Gastroesophageal sphincter (tissue), 4 donors: ENCODE measurements at regions not wholly inside any gene's neighbourhood (a gene's known extent, or its start where the extent isn't known, plus 50 kb on each side); places are given as distances from the start of the nearest gene placed in this dataset.

Source experiments
- ATAC-seq: fragments of 150-250 bp; one replicate; pipeline ENCODE4 v1.9.1; 2016; ENCODE audit warnings: mild to moderate bottlenecking, moderate library complexity
- H3K27ac ChIP-seq, 4 donors: fragments of 200-600 bp; sonication (generic) in 3 of 4; 1 replicate in 3 of 4; 2 replicates in 1 of 4; pipeline ENCODE4 v1.5.1; 2016 to 2019
- H3K27me3 ChIP-seq: fragments of 200-600 bp; sonication (generic); one replicate; pipeline ENCODE4 v1.5.1; 2019
- H3K36me3 ChIP-seq, 2 donors: fragments of 200-600 bp; sonication (generic); one replicate each; pipeline ENCODE4 v1.5.1; 2019; ENCODE audit warnings: control low read depth in 1 of 2
- H3K4me1 ChIP-seq, 3 donors: fragments of 200-600 bp; sonication (generic); 1 replicate in 2 of 3; 2 replicates in 1 of 3; pipeline ENCODE4 v1.5.1; 2016 to 2019; ENCODE audit warnings: control low read depth in 2 of 3
- H3K4me3 ChIP-seq, 2 donors: fragments of 200-600 bp; sonication (generic); one replicate each; pipeline ENCODE4 v1.5.1; 2019; ENCODE audit warnings: mild to moderate bottlenecking in 1 of 2, moderate library complexity in 1 of 2
- H3K9me3 ChIP-seq, 3 donors: fragments of 200-600 bp; sonication (generic); one replicate each; pipeline ENCODE4 v1.5.1; 2017 to 2019; ENCODE audit warnings: control low read depth in 2 of 3
- CTCF ChIP-seq, 4 experiments: fragments of 200-600 bp in 2 of 4; fragments of 450-650 bp in 2 of 4; sonication (generic) in 1 of 4; IDR thresholded peaks; one replicate each; pipeline ENCODE4 v1.5.1; 2017 to 2019; ENCODE audit warnings: antibody characterized with exemption in 4 of 4, mild to moderate bottlenecking in 2 of 4, moderate library complexity in 2 of 4
- EP300 ChIP-seq: sonication (generic); formaldehyde crosslinking; IDR thresholded peaks from one replicate; pipeline ENCODE4 v1.6.1; 2017; ENCODE audit warnings: antibody characterized with exemption, mild to moderate bottlenecking
- POLR2A ChIP-seq, 2 donors: fragments of 450-650 bp; IDR thresholded peaks; one replicate each; pipeline ENCODE4 v1.6.1; 2017; ENCODE audit warnings: antibody characterized with exemption in 2 of 2, mild to moderate bottlenecking in 2 of 2, moderate library complexity in 1 of 2
- POLR2AphosphoS5 ChIP-seq: sonication (generic); formaldehyde crosslinking; IDR thresholded peaks from one replicate; pipeline ENCODE4 v1.6.1; 2017; ENCODE audit warnings: antibody characterized with exemption
- WGBS, 2 donors: methylation state at CpG; one replicate each; pipeline ENCODE4 v1.1.5; 2018; ENCODE audit warnings: low coverage in 1 of 2; 5-methylcytosine and 5-hydroxymethylcytosine counted together

GRCh38 chr2:67267241-67267640 is 129.9 kb upstream of the ETAA1 start:
- Histone ChIP-seq H3K9me3 (no peaks in the 10 kb centered on the region), H3K36me3 (no peaks in the 10 kb centered on the region), H3K27me3 (no peaks in the 10 kb centered on the region), H3K4me1 (no peaks in the 10 kb centered on the region), H3K4me3 (no peak overlapping the region), H3K27ac (no peak overlapping the region)
- no peak for ATAC-seq
- TF ChIP-seq POLR2AphosphoS5 (no peak), POLR2A (IDR thresholded peaks at IDR 0.05) (no peak)
- WGBS, 2 donors: 93% methylated on average over 5 of the region's 5 CpGs; no CpG with 5 or more reads in 1 of the 2 donors

GRCh38 chr2:67268797-67269196 is 128.3 kb upstream of the ETAA1 start:
- H3K27me3 ChIP-seq: no peaks in the 10 kb centered on the region
- ATAC-seq: no peak
- 77 to 100% methylated on average over 2 of the region's 2 CpGs for WGBS, 2 donors
- no peak overlapping the region for H3K4me3 ChIP-seq
- no peaks in the 10 kb centered on the region for H3K4me1 ChIP-seq
- H3K27ac ChIP-seq: no peak overlapping the region
- TF ChIP-seq EP300: no peak
- no peak for TF ChIP-seq CTCF (IDR thresholded peaks at IDR 0.05)
- TF ChIP-seq POLR2A (IDR thresholded peaks at IDR 0.05): no peak
- no peak for TF ChIP-seq POLR2AphosphoS5
- H3K36me3 ChIP-seq: no peaks in the 10 kb centered on the region
- H3K9me3 ChIP-seq: no peaks in the 10 kb centered on the region

- 91 to 95% methylated on average over 3 to 4 of the region's 4 CpGs for WGBS, 2 donors
- no peaks in the 10 kb centered on the region for H3K9me3 ChIP-seq
- no peaks in the 10 kb centered on the region for H3K36me3 ChIP-seq
- TF ChIP-seq CTCF (IDR thresholded peaks at IDR 0.05) (no peak), POLR2AphosphoS5 (no peak), EP300 (no peak), POLR2A (IDR thresholded peaks at IDR 0.05) (no peak)
- H3K4me1 ChIP-seq: no peaks in the 10 kb centered on the region
- no peaks in the 10 kb centered on the region for H3K27me3 ChIP-seq
- no peak for ATAC-seq
- no peak overlapping the region for H3K27ac ChIP-seq
- H3K4me3 ChIP-seq: no peak overlapping the region
Observed at GRCh38 chr2:67272195-67272594, 124.9 kb upstream of the ETAA1 start.

- no peak overlapping the region for H3K4me3 ChIP-seq
- no peak for ATAC-seq
- no peaks in the 10 kb centered on the region for H3K27me3 ChIP-seq
- no peaks in the 10 kb centered on the region for H3K36me3 ChIP-seq
- 93% methylated on average over 5 of the region's 7 CpGs; no CpG with 5 or more reads in 1 of the 2 donors for WGBS, 2 donors
- H3K4me1 ChIP-seq: no peaks in the 10 kb centered on the region
- no peak for TF ChIP-seq CTCF (IDR thresholded peaks at IDR 0.05)
- TF ChIP-seq EP300: no peak
- TF ChIP-seq POLR2A (IDR thresholded peaks at IDR 0.05): no peak
- no peak for TF ChIP-seq POLR2AphosphoS5
- no peaks in the 10 kb centered on the region for H3K9me3 ChIP-seq
- H3K27ac ChIP-seq: no peak overlapping the region
Observed at GRCh38 chr2:67277450-67277849, 119.7 kb upstream of the ETAA1 start.

GRCh38 chr2:67281101-67281500 is 116.0 kb upstream of the ETAA1 start:
- ATAC-seq: no peak
- Histone ChIP-seq H3K27me3 (no peaks in the 10 kb centered on the region), H3K4me3 (no peak overlapping the region), H3K9me3 (no peaks in the 10 kb centered on the region), H3K27ac (no peak overlapping the region), H3K4me1 (peaks cover 0 to 3% (median 0%) of the 10 kb centered on the region in 3 donors), H3K36me3 (no peaks in the 10 kb centered on the region)
- WGBS, 2 donors: 50 to 79% methylated on average over 2 of the region's 2 CpGs
- TF ChIP-seq CTCF (IDR thresholded peaks at IDR 0.05) (no peak), POLR2AphosphoS5 (no peak), POLR2A (IDR thresholded peaks at IDR 0.05) (no peak), EP300 (no peak)
